ENCODE measurements at regions not wholly inside any gene's neighbourhood (a gene's known extent, or its start where the extent isn't known, plus 50 kb on each side); places are given as distances from the start of the nearest gene placed in this dataset.

DNA sequence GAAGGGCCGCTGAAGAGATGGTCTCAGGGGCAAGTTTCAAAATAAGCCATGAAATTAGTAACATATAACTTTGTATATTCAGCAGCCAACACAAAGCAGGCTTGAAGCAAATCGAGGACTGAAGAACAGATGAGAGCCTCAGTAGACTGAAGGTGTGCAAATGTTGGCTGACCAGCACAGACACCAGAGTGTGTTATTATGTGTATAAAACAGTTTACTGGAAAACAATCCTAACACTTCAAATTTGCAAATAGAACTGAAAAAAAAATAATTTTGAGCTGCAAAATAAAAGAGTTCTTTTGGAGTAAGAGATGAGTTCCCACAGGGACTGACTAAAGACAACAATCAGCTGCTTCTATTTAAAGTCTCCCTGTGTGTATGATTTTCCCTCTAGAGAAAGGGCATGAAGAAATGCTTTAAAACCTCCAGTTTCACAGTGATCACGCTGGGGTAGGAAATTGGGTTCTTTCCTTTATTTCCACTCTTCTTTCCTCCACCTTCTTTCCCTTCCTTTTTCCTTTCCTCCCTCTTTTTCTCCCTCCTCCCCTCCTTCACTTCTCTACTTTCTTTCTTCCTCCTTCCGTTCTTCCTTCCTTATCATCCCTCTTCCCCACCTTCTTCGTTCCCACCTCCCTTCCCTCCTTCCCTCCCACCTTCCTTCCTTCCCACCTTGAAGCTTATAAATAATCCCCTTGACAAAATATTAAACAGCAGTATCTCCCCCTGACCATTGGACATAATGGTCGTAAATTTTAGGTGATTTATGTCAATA is 383.9 kb upstream of the DCN start:
- no peak overlapping the region for H3K9ac ChIP-seq
- no peaks in the 10 kb centered on the region for H3K4me1 ChIP-seq (ENCODE audit: low read depth, poor library complexity, severe bottlenecking)
- no peak overlapping the region for H3K4me3 ChIP-seq (IDR thresholded peaks at IDR 0.05; ENCODE audit: insufficient read depth, low read depth, low read length)
- H3K36me3 ChIP-seq (ENCODE audit: insufficient read depth): no peaks in the 10 kb centered on the region
- H2AFZ ChIP-seq (ENCODE audit: low read depth): no peak overlapping the region
- H4K20me1 ChIP-seq (ENCODE audit: insufficient read depth): no peaks in the 10 kb centered on the region
- no peak overlapping the region for H3K4me2 ChIP-seq
- H3K79me2 ChIP-seq (ENCODE audit: insufficient read depth, low read depth): no peaks in the 10 kb centered on the region
- TF ChIP-seq, protein P1, sequence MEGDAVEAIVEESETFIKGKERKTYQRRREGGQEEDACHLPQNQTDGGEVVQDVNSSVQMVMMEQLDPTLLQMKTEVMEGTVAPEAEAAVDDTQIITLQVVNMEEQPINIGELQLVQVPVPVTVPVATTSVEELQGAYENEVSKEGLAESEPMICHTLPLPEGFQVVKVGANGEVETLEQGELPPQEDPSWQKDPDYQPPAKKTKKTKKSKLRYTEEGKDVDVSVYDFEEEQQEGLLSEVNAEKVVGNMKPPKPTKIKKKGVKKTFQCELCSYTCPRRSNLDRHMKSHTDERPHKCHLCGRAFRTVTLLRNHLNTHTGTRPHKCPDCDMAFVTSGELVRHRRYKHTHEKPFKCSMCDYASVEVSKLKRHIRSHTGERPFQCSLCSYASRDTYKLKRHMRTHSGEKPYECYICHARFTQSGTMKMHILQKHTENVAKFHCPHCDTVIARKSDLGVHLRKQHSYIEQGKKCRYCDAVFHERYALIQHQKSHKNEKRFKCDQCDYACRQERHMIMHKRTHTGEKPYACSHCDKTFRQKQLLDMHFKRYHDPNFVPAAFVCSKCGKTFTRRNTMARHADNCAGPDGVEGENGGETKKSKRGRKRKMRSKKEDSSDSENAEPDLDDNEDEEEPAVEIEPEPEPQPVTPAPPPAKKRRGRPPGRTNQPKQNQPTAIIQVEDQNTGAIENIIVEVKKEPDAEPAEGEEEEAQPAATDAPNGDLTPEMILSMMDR (conservative IDR thresholded peaks at IDR 0.05; ENCODE audit: low read depth, low read length): no peak
- H3K27ac ChIP-seq: no peak overlapping the region
- H3K27me3 ChIP-seq (ENCODE audit: insufficient read depth, low read depth): no peaks in the 10 kb centered on the region

DNA sequence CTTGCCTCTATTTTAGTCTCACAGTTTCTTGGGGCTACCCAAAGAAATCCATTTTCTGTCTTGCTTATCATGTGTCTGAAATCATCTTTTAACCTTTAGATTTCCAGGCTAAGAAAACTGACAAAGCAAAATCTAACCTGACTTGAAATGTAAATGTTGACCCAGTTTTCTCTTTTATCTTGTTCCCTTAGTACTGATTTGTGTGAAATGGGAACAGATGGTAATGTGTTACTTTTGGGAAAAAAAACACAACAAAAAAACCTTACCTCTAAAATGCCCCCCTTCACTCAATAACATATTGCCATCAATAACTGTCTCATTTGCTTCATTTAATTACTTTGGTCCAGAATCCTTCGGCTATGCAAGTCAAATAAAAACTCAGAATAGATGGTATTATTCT is 383.2 kb upstream of the DCN start:
- H3K4me3 ChIP-seq (IDR thresholded peaks at IDR 0.05; ENCODE audit: insufficient read depth, low read depth, low read length): no peak overlapping the region
- H3K4me2 ChIP-seq: no peak overlapping the region
- no peak overlapping the region for H2AFZ ChIP-seq (ENCODE audit: low read depth)
- H3K79me2 ChIP-seq (ENCODE audit: insufficient read depth, low read depth): no peaks in the 10 kb centered on the region
- TF ChIP-seq, protein P1 (conservative IDR thresholded peaks at IDR 0.05; ENCODE audit: low read depth, low read length): no peak
- H3K9ac ChIP-seq: no peak overlapping the region
- no peaks in the 10 kb centered on the region for H3K36me3 ChIP-seq (ENCODE audit: insufficient read depth)
- no peaks in the 10 kb centered on the region for H3K27me3 ChIP-seq (ENCODE audit: insufficient read depth, low read depth)
- H4K20me1 ChIP-seq (ENCODE audit: insufficient read depth): no peaks in the 10 kb centered on the region
- H3K27ac ChIP-seq: no peak overlapping the region
- H3K4me1 ChIP-seq (ENCODE audit: low read depth, poor library complexity, severe bottlenecking): no peaks in the 10 kb centered on the region

DNA sequence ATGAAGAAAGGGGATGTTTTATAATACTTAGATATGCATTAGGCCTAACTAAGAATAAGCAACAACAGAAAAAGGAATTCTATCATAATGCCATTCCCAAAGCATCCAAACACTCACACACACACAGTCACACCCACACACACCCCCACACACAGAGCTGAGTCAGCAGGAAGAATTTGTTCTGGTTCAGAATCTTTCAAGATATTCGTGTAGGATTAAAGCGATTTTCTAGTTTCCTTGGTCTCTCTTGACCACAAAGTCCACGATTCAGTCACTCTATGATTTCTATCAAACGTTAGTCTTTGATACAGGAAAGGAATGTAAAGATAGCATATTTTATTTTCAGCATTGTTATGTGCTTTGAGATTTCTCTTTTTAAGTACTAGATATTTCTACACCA is 382.6 kb upstream of the DCN start:
- Histone ChIP-seq H3K36me3 (ENCODE audit: insufficient read depth) (no peaks in the 10 kb centered on the region), H3K4me1 (ENCODE audit: low read depth, poor library complexity, severe bottlenecking) (no peaks in the 10 kb centered on the region), H3K4me3 (IDR thresholded peaks at IDR 0.05; ENCODE audit: insufficient read depth, low read depth, low read length) (no peak overlapping the region), H3K4me2 (no peak overlapping the region), H4K20me1 (ENCODE audit: insufficient read depth) (no peaks in the 10 kb centered on the region), H3K27ac (no peak overlapping the region), H3K79me2 (ENCODE audit: insufficient read depth, low read depth) (no peaks in the 10 kb centered on the region), H3K9ac (no peak overlapping the region), H2AFZ (ENCODE audit: low read depth) (no peak overlapping the region), H3K27me3 (ENCODE audit: insufficient read depth, low read depth) (no peaks in the 10 kb centered on the region)
- TF ChIP-seq, protein P1 (conservative IDR thresholded peaks at IDR 0.05; ENCODE audit: low read depth, low read length): no peak

DNA sequence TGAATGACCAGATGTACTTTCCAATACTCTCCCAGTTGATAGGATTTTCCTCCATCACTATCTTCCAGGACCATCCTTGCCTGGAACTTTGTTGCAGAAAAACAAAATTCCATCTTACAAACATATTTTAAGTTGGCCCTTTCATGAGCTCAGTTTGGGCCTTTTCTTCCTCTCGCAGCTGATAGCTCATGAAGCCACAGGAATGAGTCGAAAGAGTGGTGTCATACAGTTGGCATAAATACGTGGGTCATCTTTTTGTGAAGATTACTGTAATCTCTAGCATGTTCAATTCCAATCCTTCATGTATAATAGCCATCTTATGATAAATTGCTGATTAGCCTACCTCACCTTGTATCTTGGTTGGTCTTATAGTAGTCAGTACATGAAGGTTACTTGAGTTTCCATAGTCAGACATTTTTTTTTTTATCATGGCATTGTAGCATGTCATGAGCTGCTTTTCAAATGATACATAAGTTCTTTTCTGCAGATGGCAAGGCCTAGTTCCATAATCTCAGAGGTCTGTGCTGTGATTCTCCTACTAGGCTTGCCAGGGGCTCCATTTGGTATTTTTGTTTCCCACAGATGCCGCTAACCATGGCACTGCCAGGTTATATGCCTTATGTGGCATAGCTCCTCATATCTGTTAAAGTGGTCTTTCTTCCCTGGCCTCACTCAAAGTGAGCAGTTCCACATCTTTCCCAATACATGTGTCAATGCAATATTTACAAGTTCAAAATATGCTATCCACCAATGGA is 380.6 kb upstream of the DCN start:
- Histone ChIP-seq H3K4me3 (IDR thresholded peaks at IDR 0.05; ENCODE audit: insufficient read depth, low read depth, low read length) (no peak overlapping the region), H3K4me2 (no peak overlapping the region), H2AFZ (ENCODE audit: low read depth) (no peak overlapping the region), H3K27me3 (ENCODE audit: insufficient read depth, low read depth) (no peaks in the 10 kb centered on the region), H3K36me3 (ENCODE audit: insufficient read depth) (no peaks in the 10 kb centered on the region), H3K27ac (no peak overlapping the region), H3K9ac (no peak overlapping the region), H4K20me1 (ENCODE audit: insufficient read depth) (no peaks in the 10 kb centered on the region), H3K79me2 (ENCODE audit: insufficient read depth, low read depth) (no peaks in the 10 kb centered on the region), H3K4me1 (ENCODE audit: low read depth, poor library complexity, severe bottlenecking) (no peaks in the 10 kb centered on the region)
- TF ChIP-seq, protein P1 (conservative IDR thresholded peaks at IDR 0.05; ENCODE audit: low read depth, low read length): no peak

Data from KMS-11 (cell line).